ENCODE measurements at regions not wholly inside any gene's neighbourhood (a gene's known extent, or its start where the extent isn't known, plus 50 kb on each side); places are given as distances from the start of the nearest gene placed in this dataset.

DNA sequence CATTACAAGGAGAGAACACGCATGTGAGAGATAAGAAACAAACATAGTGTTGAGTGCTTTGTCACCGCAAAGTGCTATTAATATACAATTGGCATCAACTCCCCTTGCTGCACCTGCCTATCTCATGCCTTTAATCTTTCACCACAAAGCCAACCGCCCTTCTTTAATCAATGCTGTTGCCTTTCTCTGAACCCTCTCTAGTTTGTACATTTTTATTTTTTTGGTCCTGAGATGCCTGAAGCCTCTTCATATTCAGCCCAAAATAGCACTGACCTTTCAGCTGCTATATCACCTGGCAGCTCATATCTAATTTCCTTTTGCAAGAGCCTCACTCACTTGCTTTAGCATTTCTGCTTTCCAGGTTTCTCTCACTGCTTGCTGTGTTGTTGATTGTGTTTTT lies 504.7 kb downstream of the NUF2 start:
- no peak overlapping the region for H3K27ac ChIP-seq
- TF ChIP-seq CTCF (IDR thresholded peaks at IDR 0.05) (no peak), ZFX (IDR thresholded peaks at IDR 0.05; ENCODE audit: borderline replicate concordance) (no peak)

GRCh38 chr1:163834778-163835177 lies 513.0 kb downstream of the NUF2 start:
- no peak for TF ChIP-seq ZFX (IDR thresholded peaks at IDR 0.05; ENCODE audit: borderline replicate concordance)
- TF ChIP-seq CTCF (IDR thresholded peaks at IDR 0.05), result no peak
- H3K27ac ChIP-seq, result no peak overlapping the region

- TF ChIP-seq CTCF (IDR thresholded peaks at IDR 0.05) (no peak), ZFX (IDR thresholded peaks at IDR 0.05; ENCODE audit: borderline replicate concordance) (no peak)
- no peak overlapping the region for H3K27ac ChIP-seq
Observed at GRCh38 chr1:163836481-163836880, 514.7 kb downstream of the NUF2 start.

DNA sequence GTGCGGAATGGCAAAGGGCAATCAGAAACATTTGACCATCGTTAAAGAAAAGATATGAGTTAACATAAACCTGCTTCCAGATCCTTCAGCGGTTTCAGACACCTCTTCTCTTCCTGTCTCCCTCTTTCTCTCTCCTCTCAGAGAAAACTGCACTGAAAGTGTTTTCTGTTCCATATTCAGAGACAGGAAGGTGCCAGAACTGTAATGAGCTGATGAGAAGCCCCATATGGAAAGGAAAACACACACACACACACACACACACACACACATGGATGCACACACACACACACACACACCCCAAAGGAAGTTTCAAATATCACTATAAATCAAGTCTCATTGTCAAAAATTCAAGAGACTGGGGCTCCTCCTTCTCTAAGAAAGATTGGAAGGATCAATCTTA lies 515.5 kb downstream of the NUF2 start:
- H3K27ac ChIP-seq, result no peak overlapping the region
- no peak for TF ChIP-seq CTCF (IDR thresholded peaks at IDR 0.05)
- TF ChIP-seq ZFX (IDR thresholded peaks at IDR 0.05; ENCODE audit: borderline replicate concordance), result no peak

DNA sequence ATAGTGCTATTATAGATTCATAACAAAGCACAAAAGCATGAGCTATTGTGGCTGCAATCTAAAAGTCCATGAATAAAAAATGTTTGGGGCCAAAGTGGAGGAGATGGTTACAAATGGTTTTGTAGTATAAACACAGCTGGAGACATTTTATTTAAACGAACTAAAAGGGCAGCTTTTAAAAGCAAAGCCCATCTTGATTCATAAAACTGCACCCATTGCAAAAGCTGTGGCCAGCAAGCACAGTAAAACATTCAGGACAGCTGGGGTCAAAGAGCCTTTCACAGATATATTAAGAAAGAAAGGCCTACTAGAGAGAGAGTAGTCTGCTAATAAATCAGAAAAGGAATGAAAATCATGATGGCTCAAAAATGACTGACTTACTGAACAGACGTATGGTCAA lies 520.8 kb downstream of the NUF2 start:
- no peak overlapping the region for H3K27ac ChIP-seq
- no peak for TF ChIP-seq CTCF (IDR thresholded peaks at IDR 0.05)
- no peak for TF ChIP-seq ZFX (IDR thresholded peaks at IDR 0.05; ENCODE audit: borderline replicate concordance)

DNA sequence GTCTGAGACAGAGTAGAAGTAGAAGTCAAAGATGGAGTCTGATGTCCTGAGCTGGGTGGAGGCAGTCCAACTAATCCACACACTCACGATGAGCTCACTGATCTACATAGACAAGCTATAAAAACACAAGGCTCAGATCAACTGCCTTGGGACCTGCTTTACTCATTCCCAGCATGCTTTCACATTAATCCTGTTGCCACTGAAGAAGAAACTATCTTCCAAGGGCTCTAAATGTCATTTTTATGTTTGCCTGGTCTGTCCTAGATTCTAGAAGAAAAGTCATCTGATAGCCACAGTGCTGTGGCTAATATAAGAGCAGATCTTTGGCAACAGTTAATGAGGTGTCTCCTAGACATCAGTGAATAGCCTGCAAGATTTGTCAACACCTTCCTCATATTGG lies 522.7 kb downstream of the NUF2 start:
- TF ChIP-seq ZFX (IDR thresholded peaks at IDR 0.05; ENCODE audit: borderline replicate concordance) (no peak), CTCF (IDR thresholded peaks at IDR 0.05) (no peak)
- H3K27ac ChIP-seq, result no peak overlapping the region

DNA sequence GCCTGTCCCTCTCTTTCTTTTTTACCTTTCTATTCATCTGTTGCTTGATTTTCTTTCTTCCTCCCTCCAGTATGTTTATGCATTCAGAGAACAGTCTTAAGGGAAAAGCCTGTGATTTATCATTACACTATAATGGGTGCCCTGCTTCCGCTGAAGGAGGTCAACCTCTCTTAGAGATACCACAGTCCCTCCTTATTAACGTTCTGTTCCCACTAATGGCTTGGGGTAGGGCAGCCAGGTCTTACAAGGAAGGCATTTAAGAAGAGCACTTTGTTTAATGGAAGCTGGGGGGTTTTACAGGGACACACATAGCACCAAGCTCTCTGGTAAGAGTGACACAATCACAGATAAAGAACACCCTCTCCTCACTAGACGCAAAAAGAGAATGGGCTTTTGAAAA lies 523.5 kb downstream of the NUF2 start:
- TF ChIP-seq ZFX (IDR thresholded peaks at IDR 0.05; ENCODE audit: borderline replicate concordance), result no peak

GRCh38 chr1:163863731-163864130 lies 542.0 kb downstream of the NUF2 start:
- no peak overlapping the region for H3K27ac ChIP-seq
- TF ChIP-seq CTCF (IDR thresholded peaks at IDR 0.05) (no peak), ZFX (IDR thresholded peaks at IDR 0.05; ENCODE audit: borderline replicate concordance) (no peak)

More for the DNA sequence above, 523.5 kb downstream of the NUF2 start:
- no peak overlapping the region for H3K27ac ChIP-seq

Measured in 22Rv1 (cell line).